Germinal center (tissue), 1 donor: ENCODE measurements at regions not wholly inside any gene's neighbourhood (a gene's known extent, or its start where the extent isn't known, plus 50 kb on each side); places are given as distances from the start of the nearest gene placed in this dataset.
"Not testable (repeated sequence)": the region's sequence is repeated elsewhere in the genome, so short reads cannot be mapped to it uniquely, and the experiment has no call there.

Source experiments
- DNase-seq: peaks from one replicate; pipeline ENCODE4 v3.0.0; 2012; ENCODE audit warnings: mixed read lengths, low spot score

DNA sequence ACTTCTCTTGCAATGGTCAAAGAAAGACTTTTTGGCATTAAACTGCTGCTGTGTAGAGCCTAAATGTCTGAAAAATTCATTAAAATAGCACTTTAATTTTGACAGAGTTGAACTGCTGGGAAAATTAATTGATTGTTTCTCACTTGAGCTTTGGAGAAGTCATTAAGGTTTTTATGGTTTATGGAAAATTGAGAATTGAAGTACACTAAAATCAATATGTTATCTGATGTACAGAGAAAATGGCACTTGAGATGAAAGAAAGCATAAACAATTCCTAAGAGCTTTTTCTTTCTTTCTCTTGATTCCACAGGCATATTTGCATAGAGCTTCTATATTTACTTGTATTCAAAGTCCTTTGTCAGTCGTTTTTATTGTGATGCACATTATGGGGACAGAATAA lies 188.5 kb upstream of the CAND1 start:
- no peak for DNase-seq

DNA sequence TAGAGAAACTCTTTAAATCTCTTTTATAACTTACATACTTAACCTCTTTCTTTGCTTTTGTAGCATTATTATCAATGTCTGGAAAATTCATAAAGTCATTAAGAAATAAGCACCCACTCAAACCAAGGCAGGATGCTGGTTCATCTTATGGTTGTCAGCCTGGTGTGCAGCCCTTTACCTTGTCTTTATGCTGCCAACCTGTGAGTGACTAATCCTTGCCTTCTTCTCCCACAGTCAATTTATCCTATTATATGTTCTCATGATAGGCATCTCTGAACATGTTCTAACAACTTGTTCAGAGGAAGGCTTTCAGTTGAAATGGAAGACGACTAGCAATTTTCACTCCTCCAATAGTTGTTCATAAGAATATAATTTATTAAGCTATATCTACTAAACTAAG lies 186.9 kb upstream of the CAND1 start:
- no peak for DNase-seq

DNA sequence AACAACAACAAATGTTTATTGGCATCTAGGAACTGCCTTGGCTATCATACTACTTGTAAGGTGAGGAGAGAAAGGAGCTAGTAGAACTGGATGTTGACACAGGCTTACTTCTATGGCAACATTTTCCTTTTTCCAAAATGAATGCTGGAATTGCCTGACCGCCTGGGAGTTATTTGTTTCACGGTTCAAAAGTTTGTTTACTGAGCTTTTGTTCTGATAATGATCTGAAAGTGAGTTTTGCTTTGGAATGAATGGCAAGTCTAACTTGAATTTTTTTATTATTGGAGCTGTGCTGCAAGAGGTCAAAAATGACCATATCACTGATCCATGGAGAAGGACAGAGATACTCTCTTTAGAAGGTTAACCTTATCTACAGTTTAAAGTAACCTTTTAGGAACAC lies 183.5 kb upstream of the CAND1 start:
- DNase-seq: no peak

DNA sequence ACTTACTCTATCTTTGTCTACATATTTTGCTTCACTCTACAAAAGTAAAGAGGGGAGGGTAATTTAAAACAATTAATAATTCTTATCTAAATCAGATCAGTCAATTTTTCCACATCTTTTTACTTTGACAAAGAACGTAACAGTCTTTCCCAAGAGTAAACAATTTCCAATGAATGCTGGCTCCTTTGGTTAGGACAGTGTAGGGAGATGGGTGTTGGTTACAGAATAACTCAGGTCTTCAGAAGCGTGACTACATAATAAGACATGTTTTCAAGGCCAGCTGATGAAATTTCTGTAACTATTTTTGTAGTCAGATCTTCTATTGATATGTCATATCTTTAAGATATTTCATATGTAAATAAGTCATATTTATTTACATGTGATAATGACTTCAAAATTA lies 183.0 kb upstream of the CAND1 start:
- DNase-seq: no peak

DNA sequence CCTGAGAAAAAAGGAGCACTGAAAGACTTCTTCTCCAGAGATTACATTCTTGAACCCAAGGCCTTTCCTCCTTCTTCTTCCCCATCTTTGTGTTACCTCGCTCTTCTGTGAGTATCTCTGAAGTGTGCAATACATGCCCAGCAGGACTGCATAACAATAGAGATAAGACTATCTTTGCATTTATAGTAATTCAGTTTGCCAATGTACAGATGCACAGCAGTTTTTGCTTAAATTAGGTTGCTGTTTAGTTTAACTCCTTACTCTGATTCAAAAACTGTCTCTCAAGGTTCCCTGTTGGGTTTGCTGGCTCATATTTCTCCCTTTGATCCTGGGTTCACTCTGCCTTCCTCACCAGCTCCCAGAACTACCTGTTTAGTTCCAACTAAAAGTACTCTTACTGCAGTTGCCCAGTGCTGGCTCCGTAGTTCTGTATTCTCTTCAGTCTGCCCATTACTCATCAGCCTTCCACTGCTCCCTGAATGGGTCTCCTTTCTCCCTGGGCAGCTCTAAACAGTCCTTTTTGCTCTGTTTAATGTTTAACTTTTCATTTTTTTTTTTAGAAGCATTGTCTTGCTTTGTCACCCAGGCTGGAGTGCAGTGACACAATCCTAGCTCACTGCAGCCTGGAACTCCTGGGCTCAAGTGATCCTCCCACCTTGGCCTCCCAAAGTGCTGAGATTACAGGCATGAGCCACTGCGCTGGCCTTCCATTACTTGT lies 180.6 kb upstream of the CAND1 start:
- no peak for DNase-seq

DNA sequence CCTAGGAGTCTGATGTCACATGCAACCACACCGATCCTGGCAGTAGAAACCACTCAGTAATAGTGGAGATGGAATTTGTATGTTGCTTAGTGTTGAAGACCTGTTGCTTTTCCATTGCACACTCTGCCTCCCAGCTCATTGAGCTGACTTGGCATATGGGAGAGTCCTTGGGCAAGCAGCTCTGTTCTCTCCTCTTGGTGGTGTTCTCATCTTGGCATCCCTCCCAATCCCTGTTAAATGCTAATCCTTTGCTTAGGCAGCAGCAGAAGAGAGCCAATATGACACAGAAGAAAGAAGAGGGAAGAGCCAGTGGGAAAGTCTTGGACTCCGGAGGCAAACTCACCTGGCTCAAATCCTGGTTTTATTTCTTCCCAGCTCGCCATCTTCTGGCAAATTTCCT lies 178.0 kb upstream of the CAND1 start:
- no peak for DNase-seq

DNA sequence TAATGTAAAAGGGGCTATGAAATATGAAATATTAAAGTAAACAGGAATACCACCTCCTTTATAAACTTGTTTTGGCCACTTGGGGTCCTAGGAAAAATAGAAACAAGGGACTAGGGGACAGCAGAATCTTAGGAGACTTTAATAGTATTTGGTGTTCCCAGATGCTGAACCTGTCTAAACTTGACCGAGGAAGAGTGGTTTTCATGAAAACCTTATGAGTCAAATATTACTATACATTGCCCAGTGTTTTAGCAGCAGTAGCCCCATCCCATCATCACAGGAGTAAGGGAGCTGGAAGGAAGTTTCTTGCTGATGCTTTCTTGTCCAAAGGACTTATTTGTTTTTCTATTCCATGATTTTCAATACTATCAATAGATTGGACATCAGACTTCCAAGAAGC lies 177.5 kb upstream of the CAND1 start:
- DNase-seq: no peak

DNA sequence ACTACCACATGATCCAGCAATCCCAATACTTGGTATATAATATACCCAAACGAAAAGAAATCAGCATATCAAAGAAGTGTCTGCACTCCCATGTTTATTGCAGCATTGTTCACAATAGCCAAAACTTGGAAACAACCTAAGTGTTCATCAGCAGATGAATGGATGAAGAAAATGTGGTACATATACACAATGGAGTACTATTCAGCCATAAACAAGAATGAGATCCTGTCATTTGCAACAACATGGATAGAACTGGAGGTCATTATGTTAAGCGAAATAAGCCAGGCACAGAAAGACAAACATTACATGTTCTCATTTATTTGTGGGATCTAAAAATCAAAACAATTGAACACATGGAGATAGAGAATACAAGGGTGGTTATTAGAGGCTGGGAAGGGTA lies 176.2 kb upstream of the CAND1 start:
- DNase-seq: not testable (repeated sequence)

DNA sequence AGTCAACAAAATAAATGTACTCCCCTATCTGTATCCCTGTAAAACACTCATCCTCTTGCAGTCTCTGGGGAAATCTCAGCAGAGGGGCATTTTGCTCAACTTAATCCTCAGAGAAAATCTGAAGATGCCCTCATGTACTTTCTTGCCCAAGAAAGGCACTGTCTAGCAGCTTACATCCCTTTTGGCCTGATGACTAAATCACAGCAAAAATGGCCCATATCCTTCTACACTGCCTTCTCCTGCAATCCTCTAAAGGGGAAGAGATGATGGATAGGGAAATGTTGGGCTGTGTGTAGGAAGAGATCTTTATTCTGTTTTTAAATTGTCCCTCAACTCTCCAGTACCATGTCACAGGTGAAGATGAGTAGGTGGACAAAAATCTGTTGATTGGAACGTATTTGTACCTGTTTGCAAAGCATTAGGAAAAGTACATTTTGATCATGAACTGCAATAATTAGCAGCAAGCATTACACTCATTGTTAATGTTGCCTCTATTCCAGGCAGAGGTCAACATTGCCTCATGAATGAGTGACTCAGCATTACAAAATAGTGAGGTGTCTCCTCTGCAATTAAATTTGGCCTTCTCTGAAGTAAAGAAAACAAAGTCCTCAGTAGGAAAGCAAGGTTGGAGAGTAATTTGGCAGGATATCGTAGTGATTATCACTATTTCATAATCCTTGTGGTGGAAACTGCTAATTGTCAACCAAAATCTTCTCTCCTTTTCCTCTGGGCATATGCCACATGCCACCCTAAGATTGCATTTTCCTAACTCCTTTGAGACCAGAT lies 172.4 kb upstream of the CAND1 start:
- DNase-seq: no peak

DNA sequence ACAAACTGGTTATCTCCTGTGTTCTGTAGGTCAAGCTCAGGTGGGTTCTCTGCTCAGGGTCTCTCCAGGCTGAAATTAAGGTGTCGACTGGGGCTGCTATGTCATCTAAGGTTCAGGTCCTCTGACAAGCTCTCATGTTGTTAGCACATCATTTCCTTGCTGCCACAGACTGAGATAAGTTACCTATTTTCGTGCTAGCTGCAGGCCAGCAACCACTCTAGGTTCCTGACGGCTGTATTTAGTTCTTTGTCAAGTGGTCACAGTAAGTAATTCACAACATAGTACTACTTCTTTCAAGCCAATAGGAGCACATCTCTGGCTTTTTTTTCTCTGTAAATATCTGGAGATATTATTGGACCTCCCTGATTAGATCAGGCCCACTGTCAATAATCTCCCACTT lies 169.3 kb upstream of the CAND1 start:
- no peak for DNase-seq

DNA sequence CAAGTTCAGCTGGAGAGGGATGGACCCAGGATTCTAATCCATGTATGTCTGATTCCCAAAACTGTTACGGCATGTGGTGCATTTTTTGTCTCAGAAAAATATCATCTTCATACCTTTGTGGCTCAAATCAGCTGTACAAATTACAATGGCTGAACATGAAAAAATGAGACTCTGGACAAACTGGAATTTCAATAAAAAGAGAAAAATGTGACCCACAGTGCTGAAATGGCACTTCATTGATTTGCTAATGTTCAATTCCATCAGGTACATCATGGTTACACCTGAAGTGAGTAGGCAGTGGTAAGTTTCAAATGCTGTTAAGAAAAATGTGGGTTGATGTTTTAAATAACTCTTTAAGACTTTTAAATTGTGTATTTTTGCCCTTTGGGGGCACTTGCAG lies 165.6 kb upstream of the CAND1 start:
- no peak for DNase-seq

DNA sequence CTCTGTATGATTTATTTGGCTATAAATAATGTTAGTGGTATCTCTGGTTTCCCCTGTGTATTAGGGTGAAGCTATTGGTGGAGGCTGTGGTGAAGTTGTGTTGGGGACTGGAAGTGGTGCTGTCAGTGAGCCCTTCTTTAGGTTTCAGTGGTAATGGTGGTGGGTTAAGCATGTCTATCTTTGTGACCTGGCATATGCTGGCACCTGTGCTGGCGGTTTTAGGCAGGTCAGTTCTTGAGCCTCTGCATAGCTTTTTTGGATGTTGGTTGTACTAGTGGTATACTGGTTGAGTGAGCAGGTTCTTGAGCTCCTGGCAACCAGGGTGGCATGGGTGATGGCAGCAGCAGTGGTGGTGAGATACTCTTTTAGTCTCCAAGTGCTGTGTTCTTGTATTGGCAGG lies 161.9 kb upstream of the CAND1 start:
- DNase-seq: no peak

DNA sequence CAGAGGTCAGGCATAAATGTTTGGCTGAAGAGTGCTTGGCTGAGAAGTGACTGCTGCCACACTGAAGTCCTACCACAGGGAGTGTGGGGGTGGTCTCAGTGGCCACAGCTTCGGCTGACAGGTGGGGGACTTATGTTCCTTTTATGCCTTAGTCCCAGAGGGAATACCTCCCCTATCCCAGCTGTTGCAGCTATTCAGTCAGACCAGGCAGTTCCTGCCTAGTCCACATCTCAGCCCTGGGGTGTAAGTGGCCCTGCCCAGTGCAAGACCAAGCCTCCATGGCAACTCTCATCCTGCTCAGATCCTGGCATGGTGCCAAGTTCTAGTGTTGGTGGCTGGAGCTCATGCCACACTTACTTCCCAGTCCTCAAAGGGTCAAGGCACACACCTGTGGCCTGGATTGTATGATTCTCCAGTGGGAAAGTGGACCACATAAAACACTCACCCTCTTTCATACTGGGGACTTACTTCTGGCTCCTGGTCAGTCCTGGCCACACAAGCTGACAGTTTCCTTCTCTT lies 161.3 kb upstream of the CAND1 start:
- DNase-seq: no peak

DNA sequence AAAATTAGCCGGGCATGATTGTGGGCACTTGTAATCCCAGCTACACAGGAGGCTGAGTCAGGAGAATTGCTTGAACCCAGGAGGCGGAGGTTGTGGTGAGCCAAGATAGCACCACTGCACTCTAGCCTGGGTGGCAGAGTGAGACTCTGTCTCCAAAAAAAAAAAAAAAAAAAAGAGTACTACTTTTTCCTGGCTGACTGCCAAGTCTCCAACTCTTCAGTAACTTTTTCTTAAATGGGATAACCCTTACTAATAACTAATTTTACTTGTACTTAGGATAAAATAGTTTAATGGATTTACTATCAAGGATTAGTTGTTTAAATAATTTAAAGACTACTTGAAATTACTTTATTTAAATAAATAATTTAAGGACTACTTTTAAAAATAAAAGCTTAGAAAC lies 158.8 kb upstream of the CAND1 start:
- not testable (repeated sequence) for DNase-seq

DNA sequence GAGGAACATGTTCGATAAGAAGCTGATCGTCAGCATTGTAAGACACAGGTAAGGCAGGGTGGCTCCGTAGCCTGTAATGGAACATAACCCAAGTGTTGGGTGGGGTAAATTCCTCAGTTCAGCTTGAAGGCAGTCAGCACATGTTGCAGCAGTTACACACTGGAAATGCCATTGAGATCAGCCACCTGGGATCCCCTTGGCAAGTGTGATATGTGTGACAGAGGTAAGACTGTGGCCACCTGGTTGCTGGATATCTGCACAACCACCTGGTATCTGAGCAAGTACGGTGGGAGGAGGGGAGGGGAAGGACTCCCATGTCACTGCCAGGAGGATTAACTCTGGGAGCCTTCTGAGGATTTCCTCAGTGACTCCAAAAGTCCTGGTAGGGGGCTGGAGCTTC lies 158.0 kb upstream of the CAND1 start:
- DNase-seq: no peak

DNA sequence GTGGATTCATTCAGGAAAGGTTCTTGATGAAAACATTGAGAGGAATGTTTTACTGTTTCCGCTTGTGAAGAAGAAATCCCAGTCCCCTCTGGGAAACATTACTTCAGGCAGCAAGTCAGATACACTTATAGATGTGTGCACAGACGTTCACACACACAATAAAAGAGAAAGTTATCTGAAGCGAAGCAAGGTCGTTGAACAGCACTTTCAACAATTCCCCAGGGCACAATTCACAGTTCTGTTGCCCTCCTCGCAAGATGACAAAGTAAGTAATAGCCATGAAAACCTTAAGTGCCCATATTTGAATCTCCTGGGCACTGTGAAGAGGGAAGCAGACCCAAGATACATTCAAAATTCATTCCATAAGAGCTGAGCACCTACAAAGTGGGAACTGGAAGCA lies 156.6 kb upstream of the CAND1 start:
- DNase-seq: no peak

DNA sequence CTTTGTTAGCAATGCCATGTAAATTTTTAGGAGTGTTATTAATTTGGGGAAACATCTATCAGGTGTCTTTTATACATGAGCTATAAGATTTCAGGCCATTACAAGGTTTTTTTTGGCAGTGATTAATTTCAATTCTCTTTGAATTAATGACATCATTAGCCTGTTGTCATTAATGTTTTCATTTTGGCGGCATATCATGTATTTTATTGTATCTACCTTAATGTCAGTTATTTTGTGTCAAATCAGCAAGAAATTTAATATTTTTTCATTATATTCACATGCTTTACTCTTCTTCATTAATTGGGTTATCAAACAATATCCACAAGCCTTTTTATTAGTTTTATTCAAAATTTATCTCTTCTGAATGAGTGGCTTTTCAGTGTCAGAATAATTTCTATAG lies 153.0 kb upstream of the CAND1 start:
- no peak for DNase-seq

DNA sequence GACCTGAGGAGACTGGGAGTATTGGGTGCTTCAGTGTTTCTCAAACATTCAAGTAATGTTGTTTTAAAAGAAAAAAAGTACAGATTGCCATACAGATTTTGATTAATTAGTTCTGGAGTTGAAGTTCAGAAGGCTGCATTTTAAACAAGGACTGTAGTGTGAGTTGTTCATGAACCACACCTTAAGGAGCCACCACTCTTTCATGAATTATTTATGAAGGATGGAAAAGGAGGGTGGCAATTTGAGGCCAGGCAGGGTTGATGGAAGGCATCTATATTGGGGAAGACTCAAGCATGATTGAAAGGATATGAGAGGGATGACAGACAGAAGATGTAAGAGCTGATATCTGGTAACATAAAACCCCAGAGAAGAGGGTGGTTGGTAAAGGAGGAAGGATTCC lies 146.6 kb upstream of the CAND1 start:
- no peak for DNase-seq

DNA sequence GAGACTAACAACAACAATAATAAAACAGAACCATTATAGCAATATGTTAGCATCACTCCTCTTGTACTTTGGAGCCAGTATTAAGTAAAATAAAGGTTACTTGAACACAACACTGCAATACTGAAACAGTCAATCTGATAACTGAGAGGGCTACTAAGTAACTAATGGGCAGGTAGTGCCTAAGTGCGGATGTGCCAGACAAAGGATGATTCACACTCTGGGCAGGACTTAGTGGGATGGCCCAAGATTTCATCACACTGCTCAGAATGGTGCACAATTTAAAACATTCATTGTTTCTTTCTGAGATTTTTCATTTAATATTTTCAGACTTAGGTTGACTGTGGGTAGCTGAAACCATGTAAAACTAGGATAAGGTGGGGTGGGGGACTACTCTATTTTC lies 131.9 kb upstream of the CAND1 start:
- DNase-seq: no peak

DNA sequence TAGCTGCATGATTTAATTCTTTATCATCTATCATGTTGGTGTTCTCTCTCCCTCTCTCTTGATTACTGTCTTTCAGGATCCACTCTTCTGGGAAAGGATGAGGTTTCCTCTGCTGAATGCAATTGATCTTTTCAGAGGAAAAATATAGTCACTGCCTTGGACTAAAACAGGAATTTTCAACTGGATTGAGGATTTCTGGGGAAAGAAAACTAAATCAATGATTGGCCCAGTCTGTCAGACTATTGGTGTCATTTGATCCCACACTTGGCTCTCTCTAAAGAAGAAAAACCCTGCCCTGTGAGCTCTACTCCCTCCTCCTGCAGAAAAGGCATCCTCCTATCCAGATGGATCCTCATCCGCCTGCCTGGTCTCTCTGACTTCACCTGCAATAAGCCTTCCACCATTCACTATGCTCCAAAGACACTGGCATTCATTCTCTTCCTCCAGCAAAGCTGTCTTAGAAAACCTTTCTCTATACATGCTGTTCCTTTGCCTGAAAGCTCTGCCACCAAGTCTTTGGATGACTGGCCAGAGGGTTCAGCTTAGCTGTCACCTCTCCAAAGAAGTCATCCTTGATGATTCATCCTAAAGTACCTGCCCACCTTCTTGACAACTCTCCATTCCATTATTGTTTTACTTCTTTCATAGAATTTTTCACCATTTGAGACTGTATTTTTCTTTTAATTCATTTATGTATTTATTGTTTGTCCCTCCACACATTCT lies 127.7 kb upstream of the CAND1 start:
- DNase-seq: no peak

DNA sequence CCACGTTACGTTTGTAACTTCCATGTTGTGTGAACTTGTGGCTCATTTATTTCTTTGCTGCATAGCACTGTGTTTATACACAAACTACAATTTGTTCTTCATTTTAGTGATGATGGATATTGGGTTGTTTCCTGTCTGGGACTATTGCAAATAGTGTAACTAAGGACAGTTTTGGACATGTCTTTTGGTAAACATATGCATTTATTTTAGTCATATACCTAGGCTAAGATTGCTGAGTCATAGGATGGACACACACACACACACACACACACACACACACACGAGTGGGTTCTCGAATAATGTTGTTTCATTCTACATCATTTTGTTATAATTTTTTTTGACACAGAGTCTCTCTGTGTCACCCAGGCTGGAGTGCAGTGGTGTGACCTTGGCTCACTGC lies 123.5 kb upstream of the CAND1 start:
- no peak for DNase-seq

DNA sequence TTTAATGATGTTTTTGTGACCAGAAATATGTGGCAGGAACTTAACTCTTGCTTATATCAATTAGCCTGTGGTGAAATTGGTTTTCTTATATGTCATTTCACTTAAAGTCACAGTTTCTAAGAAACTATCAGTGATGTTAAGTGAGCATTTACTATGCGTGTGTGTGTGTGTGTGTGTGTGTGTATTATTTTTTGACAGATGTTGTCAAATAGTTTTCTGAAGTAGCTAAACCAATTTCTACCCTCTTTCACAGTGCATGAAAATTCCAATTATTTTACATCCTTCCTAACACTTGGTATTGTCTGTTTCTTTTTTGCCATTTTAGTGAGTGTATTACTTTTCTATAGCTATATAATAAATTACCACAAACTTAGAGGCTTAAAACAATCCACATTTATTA lies 122.1 kb upstream of the CAND1 start:
- no peak for DNase-seq

DNA sequence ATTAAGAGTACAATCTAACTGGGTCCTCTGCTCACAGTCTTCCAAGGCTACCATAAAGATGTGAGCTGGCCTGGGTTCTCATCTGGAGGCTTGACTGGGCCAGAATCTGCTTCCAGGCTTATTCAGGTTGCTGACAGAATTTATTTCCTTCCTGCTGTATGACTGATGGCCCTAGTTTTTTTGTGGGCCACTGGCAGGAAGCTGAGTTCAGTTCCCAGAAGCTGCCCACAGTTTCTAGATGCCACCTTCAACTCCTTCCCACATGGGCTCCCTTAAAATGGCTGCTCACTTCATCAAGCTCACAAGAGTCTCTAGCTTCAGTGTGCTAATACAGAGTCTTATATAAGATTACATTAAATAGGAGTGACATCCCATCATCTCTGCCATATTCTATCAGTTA lies 121.7 kb upstream of the CAND1 start:
- no peak for DNase-seq
